K562 (cell line): ENCODE measurements at regions not wholly inside any gene's neighbourhood (a gene's known extent, or its start where the extent isn't known, plus 50 kb on each side); places are given as distances from the start of the nearest gene placed in this dataset.

ENCODE experiments used
- ATAC-seq: fragments of 200-7000 bp; cut with Tn5 transposase; 3 replicates; pipeline ENCODE4 v1.9.1; 2020; ENCODE audit warnings: moderate library complexity
- BruUV-seq: library from RNA; stranded (reverse); fragments of 400-500 nt; replicated peaks from 2 replicates; lab custom pipeline; 2021; lab: Mats Ljungman, UMichigan
- CTCF ChIA-PET: fragments of 300-600 bp; formaldehyde crosslinking; extraction: SDS; loops from one replicate; lab custom pipeline; 2021; ENCODE audit warnings: low intra/inter-chr PET ratio; lab: Yijun Ruan, JAX
- POLR2A ChIA-PET: fragments of 300-600, 350-650 bp; sonication (Branson Sonifier 250); formaldehyde crosslinking; extraction: SDS; loops from one replicate; lab custom pipeline; 2021; ENCODE audit warnings: antibody characterized with exemption, inconsistent platforms; lab: Yijun Ruan, JAX
- DNase-seq, 4 experiments: peaks; one replicate each; pipeline versions ENCODE4 v3.0.0 to v3.0.0-alpha.2; 2011 to 2018; ENCODE audit warnings: low spot score in 3 of 4, mixed read lengths in 3 of 4; ENCODE audit errors: extremely low read depth in 1 of 4
- FAIRE-seq: peaks from 2 replicates; lab custom pipeline; 2011; peaks lifted over from hg19 to GRCh38; lab: Jason Lieb, UNC
- H2AFZ ChIP-seq: 2 replicates; pipeline ENCODE4 v1.6.0; 2011; ENCODE audit warnings: low read depth, low read length, control low read depth, inconsistent platforms
- H3K27ac ChIP-seq: fragments of 200-600 bp; 3 replicates; pipeline ENCODE4 v1.8.0; 2011; ENCODE audit warnings: low read depth, mild to moderate bottlenecking, control low read depth, inconsistent platforms, low read length, moderate library complexity, mixed read lengths; ENCODE audit errors: extremely low read depth
- H3K27me3 ChIP-seq, 2 experiments: fragments of 300-600 bp in 1 of 2; 2 replicates in 1 of 2; 3 replicates in 1 of 2; pipeline versions ENCODE4 v1.6.0 to v1.8.0; 2011; ENCODE audit warnings: inconsistent platforms in 2 of 2, low read length in 2 of 2, mild to moderate bottlenecking in 1 of 2, mixed read lengths in 1 of 2, moderate library complexity in 1 of 2; ENCODE audit not compliant: control insufficient read depth in 2 of 2, insufficient read depth in 2 of 2
- H3K36me3 ChIP-seq: fragments of 300-600 bp; 3 replicates; pipeline ENCODE4 v1.8.0; 2011; ENCODE audit warnings: mild to moderate bottlenecking, low read length, inconsistent platforms; ENCODE audit not compliant: control insufficient read depth, insufficient read depth
- H3K4me1 ChIP-seq, 2 experiments: fragments of 200-600 bp in 1 of 2; replicated peaks in 1 of 2; 2 replicates in 1 of 2; 3 replicates in 1 of 2; pipeline versions ENCODE4 v1.5.1 to v1.8.0; 2011; ENCODE audit warnings: inconsistent platforms in 2 of 2, low read length in 2 of 2, mild to moderate bottlenecking in 1 of 2, mixed read lengths in 1 of 2, moderate library complexity in 1 of 2; ENCODE audit not compliant: control insufficient read depth in 2 of 2, insufficient read depth in 2 of 2
- H3K4me2 ChIP-seq: 2 replicates; pipeline ENCODE4 v1.6.1; 2011; ENCODE audit warnings: low read length, control low read depth, inconsistent platforms, mixed read lengths; ENCODE audit not compliant: insufficient read depth
- H3K4me3 ChIP-seq: fragments of 200-600 bp; sonication (generic), shearing (Covaris generic); 2 replicates; pipeline ENCODE4 v1.5.1; 2016; ENCODE audit warnings: control low read depth, inconsistent platforms
- H3K79me2 ChIP-seq: fragments of 200-600 bp; 3 replicates; pipeline ENCODE4 v1.8.0; 2011; ENCODE audit warnings: low read length, inconsistent platforms; ENCODE audit not compliant: control insufficient read depth, insufficient read depth
- H3K9ac ChIP-seq, 2 experiments: 2 replicates each; pipeline versions ENCODE4 v1.6.0 to v1.6.1; 2011; ENCODE audit warnings: low read depth in 2 of 2, low read length in 2 of 2, control low read depth in 1 of 2, inconsistent platforms in 1 of 2, mild to moderate bottlenecking in 1 of 2, mixed read lengths in 1 of 2; ENCODE audit not compliant: insufficient read depth in 1 of 2
- H3K9me1 ChIP-seq: one replicate; pipeline ENCODE4 v1.6.0; 2011; ENCODE audit warnings: inconsistent platforms, mild to moderate bottlenecking, low read length, moderate library complexity; ENCODE audit not compliant: control insufficient read depth, insufficient read depth
- H3K9me3 ChIP-seq: replicated peaks from 2 replicates; pipeline ENCODE4 v1.5.1; 2011; ENCODE audit warnings: low read depth, low read length, inconsistent platforms; ENCODE audit not compliant: control insufficient read depth, insufficient read depth
- H4K20me1 ChIP-seq: replicated peaks from 2 replicates; pipeline ENCODE4 v1.6.1; 2011; ENCODE audit warnings: low read length, inconsistent platforms, mixed read lengths; ENCODE audit not compliant: control insufficient read depth, insufficient read depth
- ELF1 ChIP-seq: fragments of 200-800 bp; sonication (Bioruptor generic); IDR thresholded peaks from 2 replicates; pipeline ENCODE4 v1.6.1; 2016; ENCODE audit warnings: missing genetic modification characterization, missing compliant biosample characterization
- EP400 ChIP-seq: fragments of 450-650 bp; IDR thresholded peaks from 2 replicates; pipeline ENCODE4 v1.6.1; 2017; ENCODE audit warnings: antibody characterized with exemption, mild to moderate bottlenecking, moderate library complexity
- FOXP4 ChIP-seq: sonication (generic); formaldehyde crosslinking; IDR thresholded peaks from 2 replicates; pipeline ENCODE4 v1.8.0; 2022; ENCODE audit warnings: mild to moderate bottlenecking, missing genetic modification reagents, borderline replicate concordance
- KAT7 ChIP-seq: sonication (generic); formaldehyde crosslinking; IDR thresholded peaks from 2 replicates; pipeline ENCODE4 v1.8.0; 2022; ENCODE audit warnings: missing genetic modification reagents, mild to moderate bottlenecking, borderline replicate concordance
- MEIS2 ChIP-seq: fragments of 450-650 bp; IDR thresholded peaks from 2 replicates; pipeline ENCODE4 v1.6.1; 2014; ENCODE audit warnings: mild to moderate bottlenecking; ENCODE audit not compliant: partially characterized antibody
- NCOA6 ChIP-seq: fragments of 450-650 bp; IDR thresholded peaks from 2 replicates; pipeline ENCODE4 v1.6.1; 2017; ENCODE audit warnings: mild to moderate bottlenecking
- RBFOX2 ChIP-seq: fragments of 200-400 bp; formaldehyde crosslinking; IDR thresholded peaks from 2 replicates; pipeline ENCODE4 v1.6.1; 2017; ENCODE audit warnings: low read depth, mild to moderate bottlenecking, low read length, moderate library complexity
- TSC22D4 ChIP-seq: fragments of 450-650 bp; IDR thresholded peaks from 2 replicates; pipeline ENCODE4 v1.6.1; 2016; ENCODE audit warnings: missing genetic modification characterization, missing biosample characterization, control low read depth
- ZBTB12 ChIP-seq: fragments of 250-450 bp; sonication (Bioruptor Pico); IDR thresholded peaks from 2 replicates; pipeline ENCODE4 v1.4.0; 2020
- ZNF24 ChIP-seq: fragments of 450-650 bp; IDR thresholded peaks from 2 replicates; pipeline ENCODE4 v1.6.1; 2016
- ZNF311 ChIP-seq: fragments of 250-450 bp; sonication (Bioruptor Pico); IDR thresholded peaks from 2 replicates; pipeline ENCODE4 v1.4.0; 2020; ENCODE audit warnings: mild to moderate bottlenecking, moderate library complexity
- ZNF780A ChIP-seq: fragments of 250-450 bp; sonication (Bioruptor Pico); IDR thresholded peaks from 2 replicates; pipeline ENCODE4 v1.5.0; 2021; ENCODE audit warnings: mild to moderate bottlenecking
- ZNF830 ChIP-seq: fragments of 250-450 bp; sonication (Bioruptor Pico); IDR thresholded peaks from 2 replicates; pipeline ENCODE4 v1.5.0; 2021; ENCODE audit warnings: mild to moderate bottlenecking
- ZSCAN32 ChIP-seq: fragments of 450-650 bp; formaldehyde crosslinking; IDR thresholded peaks from 2 replicates; pipeline ENCODE4 v1.4.0; 2020; ENCODE audit warnings: mild to moderate bottlenecking, moderate library complexity
- WGBS: fragments of 100-300 bp; shearing (Covaris generic); methylation state at CpG from one replicate; pipeline ENCODE4 v1.1.6; 2016; ENCODE audit warnings: low coverage, mixed read lengths; ENCODE audit not compliant: insufficient coverage; ENCODE audit errors: missing lambda C conversion rate; 5-methylcytosine and 5-hydroxymethylcytosine counted together
- in situ Hi-C: fragments of 300-500 bp; cut with MboI; formaldehyde crosslinking; loops from 4 replicates; pipeline ENCODE4 v1.15.0; 2018; ENCODE audit warnings: inconsistent platforms, mixed read lengths
- intact Hi-C: fragments of 100-400 bp; cut with micrococcal nuclease; formaldehyde crosslinking; loops from 2 replicates; pipeline ENCODE4 v1.14.2; 2022

- intact Hi-C loops: no loop called here
- no peaks in the 10 kb centered on the region for H3K4me1 ChIP-seq
- no peaks in the 10 kb centered on the region for H3K9me3 ChIP-seq
- no peak for TF ChIP-seq FOXP4
- no peak for TF ChIP-seq ZNF780A
- TF ChIP-seq RBFOX2: no peak
- TF ChIP-seq ZSCAN32 (CRISPR knock-in tag): no peak
- TF ChIP-seq ELF1 (tag): no peak
- TF ChIP-seq NCOA6: no peak
- no peak for TF ChIP-seq ZBTB12 (CRISPR knock-in tag)
- no peak for TF ChIP-seq MEIS2
- TF ChIP-seq ZNF830 (CRISPR knock-in tag): no peak
- no peak for TF ChIP-seq TSC22D4
- no peak for TF ChIP-seq ZNF24
- no peak for TF ChIP-seq KAT7 (CRISPR knock-in tag)
- no peak for TF ChIP-seq EP400
- no peak for TF ChIP-seq ZNF311 (CRISPR knock-in tag)
- H4K20me1 ChIP-seq: no peaks in the 10 kb centered on the region
- no peaks in the 10 kb centered on the region for H3K9me1 ChIP-seq
- no peaks in the 10 kb centered on the region for H3K27me3 ChIP-seq
- POLR2A ChIA-PET: interaction anchor here (0.5 kb wide), 1 partner anchor 9 kb away, joined by 4 read pairs; no protein-coding TSS in a partner anchor
- WGBS: 0% methylated on average over 2 of the region's 2 CpGs
- no peak overlapping the region for H2AFZ ChIP-seq
- no peak overlapping the region for H3K4me3 ChIP-seq
- no peak overlapping the region for H3K27ac ChIP-seq
- ATAC-seq (no peak), FAIRE-seq (no peak), DNase-seq (no peak)
- CTCF ChIA-PET: no interaction called here
- H3K9ac ChIP-seq: no peak overlapping the region
- no peak overlapping the region for H3K4me2 ChIP-seq
- H3K79me2 ChIP-seq: no peaks in the 10 kb centered on the region
- in situ Hi-C loops: loop anchor here (25.0 kb wide), 2 partner anchors 379 to 696 kb away; no protein-coding TSS in a partner anchor
- BruUV-seq: no TSS peak
- H3K36me3 ChIP-seq: no peaks in the 10 kb centered on the region
Measured at GRCh38 chrX:110858565-110858964, 62.9 kb upstream of the CHRDL1 start.
